Lower leg skin (tissue), 3 donors: ENCODE measurements at regions not wholly inside any gene's neighbourhood (a gene's known extent, or its start where the extent isn't known, plus 50 kb on each side); places are given as distances from the start of the nearest gene placed in this dataset.

Experiments
- POLR2A ChIP-seq, 2 donors: fragments of 450-650 bp; IDR thresholded peaks; one replicate each; pipeline ENCODE4 v1.6.1; 2016 to 2017; ENCODE audit warnings: antibody characterized with exemption in 2 of 2, mild to moderate bottlenecking in 1 of 2, moderate library complexity in 1 of 2
- TF ChIP-seq, protein P1 (sequence below), 3 donors: fragments of 450-650 bp; IDR thresholded peaks; one replicate each; pipeline ENCODE4 v1.5.1; 2016; ENCODE audit warnings: antibody characterized with exemption in 3 of 3, mild to moderate bottlenecking in 3 of 3, moderate library complexity in 2 of 3

DNA sequence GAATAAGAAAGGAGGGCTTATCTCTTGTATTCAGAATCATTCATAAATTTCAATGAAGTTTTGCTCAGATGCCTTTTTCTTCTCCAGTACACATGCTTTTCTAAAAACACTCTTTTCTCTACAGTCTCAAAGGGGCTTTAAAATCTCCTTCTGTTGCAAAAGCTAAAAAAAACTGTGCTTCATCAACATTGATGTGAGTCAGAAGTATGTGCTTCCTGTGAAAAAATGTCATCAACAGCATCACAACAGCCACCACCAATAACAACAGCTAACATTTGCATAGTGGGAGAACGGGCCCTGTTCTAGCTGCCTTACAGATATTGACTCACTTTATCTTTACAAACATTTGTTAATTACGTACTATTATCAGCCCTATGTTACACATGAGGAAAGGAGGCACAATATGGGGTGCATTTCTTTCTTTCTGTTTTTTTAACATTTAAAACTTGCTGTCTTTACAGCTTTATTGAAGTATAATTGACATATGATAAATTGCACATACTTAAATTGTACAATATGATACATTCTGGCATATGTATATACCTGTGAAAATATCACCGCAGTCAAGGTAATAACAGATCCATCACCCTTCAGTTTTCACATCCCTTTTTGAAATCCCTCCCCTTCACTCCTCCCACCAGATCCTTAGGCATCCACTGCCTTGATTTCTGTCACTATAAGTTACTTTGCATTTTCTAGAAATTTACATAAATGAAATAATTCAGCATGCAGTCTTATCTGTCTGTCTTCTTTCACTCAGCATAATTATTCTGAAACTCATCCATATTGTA lies 1605.4 kb upstream of the LRRTM3 start:
- TF ChIP-seq, protein P1, sequence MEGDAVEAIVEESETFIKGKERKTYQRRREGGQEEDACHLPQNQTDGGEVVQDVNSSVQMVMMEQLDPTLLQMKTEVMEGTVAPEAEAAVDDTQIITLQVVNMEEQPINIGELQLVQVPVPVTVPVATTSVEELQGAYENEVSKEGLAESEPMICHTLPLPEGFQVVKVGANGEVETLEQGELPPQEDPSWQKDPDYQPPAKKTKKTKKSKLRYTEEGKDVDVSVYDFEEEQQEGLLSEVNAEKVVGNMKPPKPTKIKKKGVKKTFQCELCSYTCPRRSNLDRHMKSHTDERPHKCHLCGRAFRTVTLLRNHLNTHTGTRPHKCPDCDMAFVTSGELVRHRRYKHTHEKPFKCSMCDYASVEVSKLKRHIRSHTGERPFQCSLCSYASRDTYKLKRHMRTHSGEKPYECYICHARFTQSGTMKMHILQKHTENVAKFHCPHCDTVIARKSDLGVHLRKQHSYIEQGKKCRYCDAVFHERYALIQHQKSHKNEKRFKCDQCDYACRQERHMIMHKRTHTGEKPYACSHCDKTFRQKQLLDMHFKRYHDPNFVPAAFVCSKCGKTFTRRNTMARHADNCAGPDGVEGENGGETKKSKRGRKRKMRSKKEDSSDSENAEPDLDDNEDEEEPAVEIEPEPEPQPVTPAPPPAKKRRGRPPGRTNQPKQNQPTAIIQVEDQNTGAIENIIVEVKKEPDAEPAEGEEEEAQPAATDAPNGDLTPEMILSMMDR (IDR thresholded peaks at IDR 0.05), result no peak
- TF ChIP-seq POLR2A (IDR thresholded peaks at IDR 0.05), result no peak
